ENCODE measurements at regions not wholly inside any gene's neighbourhood (a gene's known extent, or its start where the extent isn't known, plus 50 kb on each side); places are given as distances from the start of the nearest gene placed in this dataset.

GRCh38 chr5:125338440-125339174, 592.2 kb upstream of the ZNF608 start:
- Mint-ChIP-seq H3K4me3 (ENCODE audit: unreplicated experiment) (no peak overlapping the region), H3K9me3 (ENCODE audit: unreplicated experiment) (peaks cover 7% of the 10 kb centered on the region), H3K27me3 (ENCODE audit: unreplicated experiment) (no peaks in the 10 kb centered on the region), H3K4me1 (ENCODE audit: low read depth, unreplicated experiment) (peaks cover 10% of the 10 kb centered on the region), H3K27ac (ENCODE audit: unreplicated experiment) (no peak overlapping the region), H3K36me3 (ENCODE audit: unreplicated experiment) (no peaks in the 10 kb centered on the region)
- no peak for DNase-seq
- TF ChIP-seq CTCF (IDR thresholded peaks at IDR 0.05; ENCODE audit: partially characterized antibody, unreplicated experiment): no peak

- TF ChIP-seq CTCF (IDR thresholded peaks at IDR 0.05; ENCODE audit: partially characterized antibody, unreplicated experiment): no peak
- H3K4me3 Mint-ChIP-seq (ENCODE audit: unreplicated experiment): no peak overlapping the region
- DNase-seq: no peak
- no peaks in the 10 kb centered on the region for H3K36me3 Mint-ChIP-seq (ENCODE audit: unreplicated experiment)
- H3K27me3 Mint-ChIP-seq (ENCODE audit: unreplicated experiment): no peaks in the 10 kb centered on the region
- no peak overlapping the region for H3K27ac Mint-ChIP-seq (ENCODE audit: unreplicated experiment)
- H3K9me3 Mint-ChIP-seq (ENCODE audit: unreplicated experiment): peaks cover 7% of the 10 kb centered on the region
- peaks cover 4% of the 10 kb centered on the region for H3K4me1 Mint-ChIP-seq (ENCODE audit: low read depth, unreplicated experiment)
Measured at GRCh38 chr5:125341436-125341835, 595.0 kb upstream of the ZNF608 start.

GRCh38 chr5:125343015-125343414, 596.6 kb upstream of the ZNF608 start:
- Mint-ChIP-seq H3K27me3 (ENCODE audit: unreplicated experiment) (no peaks in the 10 kb centered on the region), H3K9me3 (ENCODE audit: unreplicated experiment) (peaks cover 6% of the 10 kb centered on the region), H3K36me3 (ENCODE audit: unreplicated experiment) (no peaks in the 10 kb centered on the region), H3K4me1 (ENCODE audit: low read depth, unreplicated experiment) (peaks cover 11% of the 10 kb centered on the region), H3K4me3 (ENCODE audit: unreplicated experiment) (no peak overlapping the region), H3K27ac (ENCODE audit: unreplicated experiment) (no peak overlapping the region)
- no peak for TF ChIP-seq CTCF (IDR thresholded peaks at IDR 0.05; ENCODE audit: partially characterized antibody, unreplicated experiment)
- DNase-seq: no peak

- Mint-ChIP-seq H3K36me3 (ENCODE audit: unreplicated experiment) (no peaks in the 10 kb centered on the region), H3K27me3 (ENCODE audit: unreplicated experiment) (no peaks in the 10 kb centered on the region), H3K27ac (ENCODE audit: unreplicated experiment) (no peak overlapping the region), H3K4me1 (ENCODE audit: low read depth, unreplicated experiment) (peaks cover 31% of the 10 kb centered on the region), H3K4me3 (ENCODE audit: unreplicated experiment) (no peak overlapping the region), H3K9me3 (ENCODE audit: unreplicated experiment) (peaks cover 6% of the 10 kb centered on the region)
- TF ChIP-seq CTCF (IDR thresholded peaks at IDR 0.05; ENCODE audit: partially characterized antibody, unreplicated experiment): no peak
- DNase-seq: no peak
Measured at GRCh38 chr5:125346316-125346715, 599.9 kb upstream of the ZNF608 start.

GRCh38 chr5:125348221-125348692, 601.8 kb upstream of the ZNF608 start:
- H3K4me1 Mint-ChIP-seq (ENCODE audit: low read depth, unreplicated experiment): peaks cover 31% of the 10 kb centered on the region
- no peak for TF ChIP-seq CTCF (IDR thresholded peaks at IDR 0.05; ENCODE audit: partially characterized antibody, unreplicated experiment)

More at GRCh38 chr5:125348221-125348692, 601.8 kb upstream of the ZNF608 start:
- peak; percentile 65 for DNase-seq
- no peaks in the 10 kb centered on the region for H3K27me3 Mint-ChIP-seq (ENCODE audit: unreplicated experiment)
- H3K9me3 Mint-ChIP-seq (ENCODE audit: unreplicated experiment): peaks cover 4% of the 10 kb centered on the region
- peak overlapping the region; percentile 85 for H3K27ac Mint-ChIP-seq (ENCODE audit: unreplicated experiment)
- peak overlapping the region; percentile 27 for H3K4me3 Mint-ChIP-seq (ENCODE audit: unreplicated experiment)
- H3K36me3 Mint-ChIP-seq (ENCODE audit: unreplicated experiment): no peaks in the 10 kb centered on the region

Measured in glutamatergic neuron (in vitro differentiated cells).